ENCODE measurements at regions not wholly inside any gene's neighbourhood (a gene's known extent, or its start where the extent isn't known, plus 50 kb on each side); places are given as distances from the start of the nearest gene placed in this dataset.

DNA sequence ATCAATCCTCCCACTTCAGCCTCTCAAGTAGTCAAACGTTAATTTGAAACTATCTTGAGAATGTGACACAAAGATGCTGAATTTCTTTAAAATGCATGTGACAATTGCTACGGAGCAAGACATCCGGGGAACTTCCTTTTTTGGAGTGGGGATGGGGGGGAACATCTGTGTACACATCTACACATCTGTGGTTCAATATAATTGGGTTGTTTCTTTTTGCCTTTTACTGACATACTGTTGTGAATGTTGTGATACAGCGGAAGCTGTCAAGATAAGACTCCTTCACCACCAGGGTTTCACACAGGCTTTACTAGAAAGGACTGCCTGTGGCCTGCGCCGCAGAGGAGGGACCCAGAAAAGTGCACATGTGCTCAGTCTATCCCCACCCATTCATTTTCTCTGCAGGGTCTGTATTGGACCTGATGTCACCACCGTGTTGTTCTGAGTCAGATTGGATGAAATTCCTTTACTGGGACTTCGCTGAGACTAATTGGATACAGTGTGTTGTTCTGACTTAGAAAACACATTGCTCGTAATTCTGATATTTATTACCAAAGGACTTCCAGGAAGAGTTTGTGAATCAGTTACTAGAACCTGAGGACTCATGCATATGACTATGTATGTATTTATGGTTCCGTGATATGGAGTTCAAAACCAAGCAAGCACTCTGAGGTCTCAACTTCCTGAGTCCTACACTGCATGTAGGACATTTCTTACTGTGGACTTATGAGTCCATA is 98.7 kb upstream of the SGK1 start:
- Histone ChIP-seq H3K4ac (ENCODE audit: low read depth in 1 of 2, low read length in 2 of 2) (no peak overlapping the region), H3K18ac (ENCODE audit: low read depth in 1 of 2, low read length in 2 of 2) (no peak overlapping the region), H3K4me2 (ENCODE audit: low read length, poor library complexity, severe bottlenecking) (no peak overlapping the region), H2BK12ac (ENCODE audit: low read length in 2 of 2) (no peak overlapping the region), H3K9ac (ENCODE audit: low read length) (no peak overlapping the region), H3K4me1 (ENCODE audit: control insufficient read depth, insufficient read depth, low read depth, low read length) (peaks cover 8% of the 10 kb centered on the region), H3K27ac (ENCODE audit: low read length, poor library complexity, severe bottlenecking) (peak overlapping the region; percentile 35), H3K4me3 (ENCODE audit: insufficient read depth in 1 of 2, low read depth in 1 of 2, low read length in 2 of 2) (no peak overlapping the region), H3K27me3 (ENCODE audit: control insufficient read depth in 1 of 2, insufficient read depth in 1 of 2, low read length in 2 of 2) (no peaks in the 10 kb centered on the region), H2AK5ac (ENCODE audit: low read length, severe bottlenecking) (no peak overlapping the region), H4K91ac (ENCODE audit: low read length) (no peak overlapping the region), H3K79me1 (replicated peaks; ENCODE audit: low read length, poor library complexity, severe bottlenecking) (no peaks in the 10 kb centered on the region), H3K9me3 (ENCODE audit: control insufficient read depth, low read length) (no peaks in the 10 kb centered on the region), H2BK15ac (ENCODE audit: low read depth, poor library complexity, severe bottlenecking) (no peak overlapping the region), H2BK120ac (ENCODE audit: low read depth, low read length) (no peak overlapping the region), H3K14ac (ENCODE audit: low read length in 2 of 2) (no peak overlapping the region), H2AFZ (ENCODE audit: low read depth, low read length) (no peak overlapping the region), H3K36me3 (ENCODE audit: control insufficient read depth in 1 of 2, insufficient read depth in 2 of 2, low read depth in 1 of 2, low read length in 2 of 2) (no peaks in the 10 kb centered on the region), H4K8ac (ENCODE audit: low read length) (no peak overlapping the region), H3K23ac (ENCODE audit: low read length in 2 of 2) (no peak overlapping the region), H2BK5ac (ENCODE audit: low read depth, low read length, poor library complexity, severe bottlenecking) (no peak overlapping the region)
- DNase-seq = no peak
- WGBS = 90% methylated on average over 9 of the region's 10 CpGs

DNA sequence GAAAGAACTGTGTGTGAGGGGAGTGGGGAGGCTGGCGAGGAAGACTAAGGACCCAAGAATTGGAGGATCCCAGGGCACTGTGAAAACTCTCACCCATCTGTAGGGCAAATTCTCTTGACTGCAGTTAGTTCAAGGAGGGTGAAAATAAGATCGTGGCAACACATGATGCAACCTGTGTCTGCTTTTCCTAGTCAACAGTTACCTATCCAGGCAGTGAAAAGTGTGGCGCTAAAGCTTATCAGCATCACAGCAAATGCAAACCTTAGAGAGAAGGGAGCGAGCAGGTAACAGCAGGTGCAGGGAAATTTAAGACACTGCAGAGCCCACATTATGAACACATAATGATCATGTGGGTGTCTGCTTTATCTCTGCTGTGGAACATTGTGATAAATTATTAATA is 97.7 kb upstream of the SGK1 start:
- Histone ChIP-seq H3K27me3 (ENCODE audit: control insufficient read depth in 1 of 2, insufficient read depth in 1 of 2, low read length in 2 of 2) (no peaks in the 10 kb centered on the region), H3K36me3 (ENCODE audit: control insufficient read depth in 1 of 2, insufficient read depth in 2 of 2, low read depth in 1 of 2, low read length in 2 of 2) (no peaks in the 10 kb centered on the region), H3K4me2 (ENCODE audit: low read length, poor library complexity, severe bottlenecking) (no peak overlapping the region), H4K91ac (ENCODE audit: low read length) (no peak overlapping the region), H4K8ac (ENCODE audit: low read length) (no peak overlapping the region), H3K4ac (ENCODE audit: low read depth in 1 of 2, low read length in 2 of 2) (no peak overlapping the region), H2BK120ac (ENCODE audit: low read depth, low read length) (no peak overlapping the region), H3K4me3 (ENCODE audit: insufficient read depth in 1 of 2, low read depth in 1 of 2, low read length in 2 of 2) (no peak overlapping the region), H3K9ac (ENCODE audit: low read length) (no peak overlapping the region), H3K18ac (ENCODE audit: low read depth in 1 of 2, low read length in 2 of 2) (no peak overlapping the region), H2BK15ac (ENCODE audit: low read depth, poor library complexity, severe bottlenecking) (no peak overlapping the region), H3K23ac (ENCODE audit: low read length in 2 of 2) (no peak overlapping the region), H2AFZ (ENCODE audit: low read depth, low read length) (no peak overlapping the region), H2BK12ac (ENCODE audit: low read length in 2 of 2) (no peak overlapping the region), H3K14ac (ENCODE audit: low read length in 2 of 2) (no peak overlapping the region), H2BK5ac (ENCODE audit: low read depth, low read length, poor library complexity, severe bottlenecking) (no peak overlapping the region), H2AK5ac (ENCODE audit: low read length, severe bottlenecking) (no peak overlapping the region), H3K27ac (ENCODE audit: low read length, poor library complexity, severe bottlenecking) (no peak overlapping the region), H3K79me1 (replicated peaks; ENCODE audit: low read length, poor library complexity, severe bottlenecking) (no peaks in the 10 kb centered on the region), H3K9me3 (ENCODE audit: control insufficient read depth, low read length) (peaks cover 6% of the 10 kb centered on the region), H3K4me1 (ENCODE audit: control insufficient read depth, insufficient read depth, low read depth, low read length) (peaks cover 8% of the 10 kb centered on the region)
- WGBS = 90% methylated on average over 4 of the region's 4 CpGs
- DNase-seq = no peak

- Histone ChIP-seq H2BK12ac (ENCODE audit: low read length in 2 of 2) (no peak overlapping the region), H3K4me1 (ENCODE audit: control insufficient read depth, insufficient read depth, low read depth, low read length) (peaks cover 4% of the 10 kb centered on the region), H3K27me3 (ENCODE audit: control insufficient read depth in 1 of 2, insufficient read depth in 1 of 2, low read length in 2 of 2) (no peaks in the 10 kb centered on the region), H3K27ac (ENCODE audit: low read length, poor library complexity, severe bottlenecking) (no peak overlapping the region), H2BK120ac (ENCODE audit: low read depth, low read length) (no peak overlapping the region), H2BK5ac (ENCODE audit: low read depth, low read length, poor library complexity, severe bottlenecking) (no peak overlapping the region), H3K79me1 (replicated peaks; ENCODE audit: low read length, poor library complexity, severe bottlenecking) (no peaks in the 10 kb centered on the region), H3K9ac (ENCODE audit: low read length) (no peak overlapping the region), H3K9me3 (ENCODE audit: control insufficient read depth, low read length) (peaks cover 6% of the 10 kb centered on the region), H3K18ac (ENCODE audit: low read depth in 1 of 2, low read length in 2 of 2) (no peak overlapping the region), H4K8ac (ENCODE audit: low read length) (no peak overlapping the region), H2AK5ac (ENCODE audit: low read length, severe bottlenecking) (no peak overlapping the region), H2AFZ (ENCODE audit: low read depth, low read length) (no peak overlapping the region), H3K4ac (ENCODE audit: low read depth in 1 of 2, low read length in 2 of 2) (no peak overlapping the region), H4K91ac (ENCODE audit: low read length) (no peak overlapping the region), H3K4me3 (ENCODE audit: insufficient read depth in 1 of 2, low read depth in 1 of 2, low read length in 2 of 2) (no peak overlapping the region), H2BK15ac (ENCODE audit: low read depth, poor library complexity, severe bottlenecking) (no peak overlapping the region), H3K14ac (ENCODE audit: low read length in 2 of 2) (no peak overlapping the region), H3K4me2 (ENCODE audit: low read length, poor library complexity, severe bottlenecking) (no peak overlapping the region), H3K36me3 (ENCODE audit: control insufficient read depth in 1 of 2, insufficient read depth in 2 of 2, low read depth in 1 of 2, low read length in 2 of 2) (no peaks in the 10 kb centered on the region), H3K23ac (ENCODE audit: low read length in 2 of 2) (no peak overlapping the region)
- no peak for DNase-seq
- WGBS = 80% methylated on average over 1 of the region's 4 CpGs
These were observed 97.3 kb upstream of the SGK1 start for GRCh38 chr6:134415194-134415593.

DNA sequence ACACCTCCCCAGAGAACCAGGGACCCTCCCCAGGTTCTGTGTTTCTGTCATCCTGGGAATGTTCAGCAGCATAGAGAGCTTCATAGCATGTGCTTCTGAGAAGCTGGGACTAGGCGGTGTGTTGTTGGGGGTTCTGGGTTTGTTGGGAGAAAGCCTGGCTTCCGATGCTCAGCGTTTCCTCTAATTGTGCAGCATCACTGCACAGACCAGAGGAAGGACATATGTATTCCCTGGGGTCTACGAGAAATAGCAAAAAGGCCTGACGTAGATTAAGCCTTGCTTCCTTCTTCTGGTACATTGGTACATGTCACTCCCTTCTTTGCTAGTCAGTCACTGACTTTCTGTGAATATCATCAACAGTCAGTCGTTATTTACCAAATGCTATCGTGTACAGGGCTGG is 96.9 kb upstream of the SGK1 start:
- H3K27ac ChIP-seq (ENCODE audit: low read length, poor library complexity, severe bottlenecking) = no peak overlapping the region
- no peak overlapping the region for H2BK15ac ChIP-seq (ENCODE audit: low read depth, poor library complexity, severe bottlenecking)
- no peak overlapping the region for H2BK5ac ChIP-seq (ENCODE audit: low read depth, low read length, poor library complexity, severe bottlenecking)
- peaks cover 2% of the 10 kb centered on the region for H3K4me1 ChIP-seq (ENCODE audit: control insufficient read depth, insufficient read depth, low read depth, low read length)
- no peak overlapping the region for H3K4me2 ChIP-seq (ENCODE audit: low read length, poor library complexity, severe bottlenecking)
- H2BK12ac ChIP-seq (ENCODE audit: low read length in 2 of 2) = no peak overlapping the region
- no peak overlapping the region for H3K18ac ChIP-seq (ENCODE audit: low read depth in 1 of 2, low read length in 2 of 2)
- no peak overlapping the region for H3K9ac ChIP-seq (ENCODE audit: low read length)
- H3K27me3 ChIP-seq (ENCODE audit: control insufficient read depth in 1 of 2, insufficient read depth in 1 of 2, low read length in 2 of 2) = no peaks in the 10 kb centered on the region
- peaks cover 6% of the 10 kb centered on the region for H3K9me3 ChIP-seq (ENCODE audit: control insufficient read depth, low read length)
- H2BK120ac ChIP-seq (ENCODE audit: low read depth, low read length) = no peak overlapping the region
- no peak overlapping the region for H3K14ac ChIP-seq (ENCODE audit: low read length in 2 of 2)
- H3K4ac ChIP-seq (ENCODE audit: low read depth in 1 of 2, low read length in 2 of 2) = no peak overlapping the region
- H4K91ac ChIP-seq (ENCODE audit: low read length) = no peak overlapping the region
- no peaks in the 10 kb centered on the region for H3K79me1 ChIP-seq (replicated peaks; ENCODE audit: low read length, poor library complexity, severe bottlenecking)
- no peak overlapping the region for H4K8ac ChIP-seq (ENCODE audit: low read length)
- no peak overlapping the region for H2AFZ ChIP-seq (ENCODE audit: low read depth, low read length)
- DNase-seq = no peak
- no peaks in the 10 kb centered on the region for H3K36me3 ChIP-seq (ENCODE audit: control insufficient read depth in 1 of 2, insufficient read depth in 2 of 2, low read depth in 1 of 2, low read length in 2 of 2)
- WGBS = 94% methylated on average over 5 of the region's 7 CpGs
- H3K4me3 ChIP-seq (ENCODE audit: insufficient read depth in 1 of 2, low read depth in 1 of 2, low read length in 2 of 2) = no peak overlapping the region
- H2AK5ac ChIP-seq (ENCODE audit: low read length, severe bottlenecking) = peak overlapping the region; percentile 6
- no peak overlapping the region for H3K23ac ChIP-seq (ENCODE audit: low read length in 2 of 2)

All from mesenchymal stem cell (in vitro differentiated cells and primary cell).